ENCODE measurements at regions not wholly inside any gene's neighbourhood (a gene's known extent, or its start where the extent isn't known, plus 50 kb on each side); places are given as distances from the start of the nearest gene placed in this dataset.

DNA sequence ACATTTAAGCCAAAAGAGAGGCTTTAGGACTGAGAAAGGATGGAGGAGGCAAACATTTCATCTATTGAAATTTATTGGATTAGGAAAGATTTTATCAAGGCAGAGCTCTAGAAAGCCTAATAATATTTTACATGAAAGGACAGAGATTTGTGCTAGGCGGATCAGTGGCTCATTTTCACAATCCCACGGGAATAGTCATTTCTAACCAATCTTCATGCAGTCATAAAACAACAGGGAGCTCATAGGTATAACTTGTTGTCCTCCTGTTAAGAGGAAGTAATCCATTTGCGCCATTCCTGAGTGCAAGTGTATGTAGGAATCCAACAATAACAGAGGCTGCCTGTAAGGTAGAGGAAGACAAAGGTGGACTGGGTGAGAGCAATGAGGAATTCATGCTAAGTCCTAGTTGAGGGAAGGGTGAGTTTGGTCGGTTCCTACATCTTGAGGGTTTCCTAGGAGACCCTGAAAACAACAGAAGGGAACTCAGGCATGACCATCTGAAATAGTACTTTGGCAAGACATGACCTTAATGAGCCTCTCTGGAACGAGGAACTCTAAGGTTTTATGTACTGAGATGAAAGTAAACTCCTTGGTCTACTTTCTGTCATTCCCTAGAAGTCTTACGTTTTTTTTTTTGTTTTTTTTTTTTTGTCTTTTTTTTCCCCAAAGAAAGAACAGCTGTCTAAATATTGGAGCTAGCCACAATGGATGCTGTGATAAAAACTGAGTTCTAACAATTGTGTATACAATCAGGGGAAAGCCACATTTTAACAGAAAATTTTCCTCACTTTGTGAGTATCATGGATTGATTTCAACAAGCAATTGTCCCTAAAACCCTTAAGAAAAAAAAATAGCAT is 89.7 kb downstream of the GEMIN8 start:
- H3K9ac ChIP-seq (ENCODE audit: low read length): no peak overlapping the region
- ChIA-PET POLR2A (no interaction called here), CTCF (no interaction called here)
- H3K4me2 ChIP-seq (replicated peaks; ENCODE audit: low read depth, low read length, poor library complexity, severe bottlenecking): no peak overlapping the region
- H3K27ac ChIP-seq (ENCODE audit: low read length in 2 of 2): no peak overlapping the region
- WGBS (ENCODE audit: insufficient coverage): 100% methylated on average over 1 of the region's 6 CpGs
- H3K36me3 ChIP-seq (replicated peaks in 1 of 2; ENCODE audit: control extremely low read depth in 1 of 2, control insufficient read depth in 1 of 2, extremely low read depth in 1 of 2, insufficient read depth in 2 of 2, low read length in 1 of 2): no peaks in the 10 kb centered on the region
- no peaks in the 10 kb centered on the region for H3K9me3 ChIP-seq (ENCODE audit: control extremely low read depth in 1 of 3, control insufficient read depth in 2 of 3, insufficient read depth in 1 of 3, low read length in 2 of 3)
- ATAC-seq (ENCODE audit: low read depth) (no peak), DNase-seq (peak; percentile 1)
- peaks cover 12% of the 10 kb centered on the region for H3K4me1 Mint-ChIP-seq
- H3K79me2 ChIP-seq (ENCODE audit: control insufficient read depth, insufficient read depth, low read length): no peaks in the 10 kb centered on the region
- peaks cover 0 to 34% (median 9%) of the 10 kb centered on the region in 4 experiments for H3K27me3 ChIP-seq (replicated peaks in 1 of 4; ENCODE audit: control extremely low read depth in 1 of 4, control insufficient read depth in 3 of 4, insufficient read depth in 4 of 4, low read length in 3 of 4)
- no peak overlapping the region for H3K27ac Mint-ChIP-seq
- no peaks in the 10 kb centered on the region for H3K9me3 Mint-ChIP-seq (ENCODE audit: insufficient read depth)
- no peaks in the 10 kb centered on the region for H4K20me1 ChIP-seq (ENCODE audit: control insufficient read depth, insufficient read depth, low read length, poor library complexity, severe bottlenecking)
- peaks cover 17% of the 10 kb centered on the region for H3K27me3 Mint-ChIP-seq
- no peak overlapping the region for H2AFZ ChIP-seq (ENCODE audit: insufficient read depth, low read depth, low read length, poor library complexity, severe bottlenecking)
- intact Hi-C loops (cut with micrococcal nuclease): no loop called here
- no peak overlapping the region for H3K4me3 ChIP-seq (ENCODE audit: control extremely low read depth in 1 of 5, extremely low read depth in 1 of 5, insufficient read depth in 1 of 5, low read depth in 2 of 5, low read length in 4 of 5)
- H3K4me1 ChIP-seq (ENCODE audit: control insufficient read depth in 2 of 2, insufficient read depth in 2 of 2, low read length in 2 of 2): peaks cover 9 to 10% of the 10 kb centered on the region in 2 donors
- no peak for TF ChIP-seq EZH2 (IDR thresholded peaks at IDR 0.05; ENCODE audit: borderline replicate concordance, insufficient read depth, low read depth, low read length, poor library complexity, severe bottlenecking)
- TF ChIP-seq, protein P1, sequence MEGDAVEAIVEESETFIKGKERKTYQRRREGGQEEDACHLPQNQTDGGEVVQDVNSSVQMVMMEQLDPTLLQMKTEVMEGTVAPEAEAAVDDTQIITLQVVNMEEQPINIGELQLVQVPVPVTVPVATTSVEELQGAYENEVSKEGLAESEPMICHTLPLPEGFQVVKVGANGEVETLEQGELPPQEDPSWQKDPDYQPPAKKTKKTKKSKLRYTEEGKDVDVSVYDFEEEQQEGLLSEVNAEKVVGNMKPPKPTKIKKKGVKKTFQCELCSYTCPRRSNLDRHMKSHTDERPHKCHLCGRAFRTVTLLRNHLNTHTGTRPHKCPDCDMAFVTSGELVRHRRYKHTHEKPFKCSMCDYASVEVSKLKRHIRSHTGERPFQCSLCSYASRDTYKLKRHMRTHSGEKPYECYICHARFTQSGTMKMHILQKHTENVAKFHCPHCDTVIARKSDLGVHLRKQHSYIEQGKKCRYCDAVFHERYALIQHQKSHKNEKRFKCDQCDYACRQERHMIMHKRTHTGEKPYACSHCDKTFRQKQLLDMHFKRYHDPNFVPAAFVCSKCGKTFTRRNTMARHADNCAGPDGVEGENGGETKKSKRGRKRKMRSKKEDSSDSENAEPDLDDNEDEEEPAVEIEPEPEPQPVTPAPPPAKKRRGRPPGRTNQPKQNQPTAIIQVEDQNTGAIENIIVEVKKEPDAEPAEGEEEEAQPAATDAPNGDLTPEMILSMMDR (IDR thresholded peaks at IDR 0.05): no peak
- peak overlapping the region; percentile 68 for H3K4me3 Mint-ChIP-seq

DNA sequence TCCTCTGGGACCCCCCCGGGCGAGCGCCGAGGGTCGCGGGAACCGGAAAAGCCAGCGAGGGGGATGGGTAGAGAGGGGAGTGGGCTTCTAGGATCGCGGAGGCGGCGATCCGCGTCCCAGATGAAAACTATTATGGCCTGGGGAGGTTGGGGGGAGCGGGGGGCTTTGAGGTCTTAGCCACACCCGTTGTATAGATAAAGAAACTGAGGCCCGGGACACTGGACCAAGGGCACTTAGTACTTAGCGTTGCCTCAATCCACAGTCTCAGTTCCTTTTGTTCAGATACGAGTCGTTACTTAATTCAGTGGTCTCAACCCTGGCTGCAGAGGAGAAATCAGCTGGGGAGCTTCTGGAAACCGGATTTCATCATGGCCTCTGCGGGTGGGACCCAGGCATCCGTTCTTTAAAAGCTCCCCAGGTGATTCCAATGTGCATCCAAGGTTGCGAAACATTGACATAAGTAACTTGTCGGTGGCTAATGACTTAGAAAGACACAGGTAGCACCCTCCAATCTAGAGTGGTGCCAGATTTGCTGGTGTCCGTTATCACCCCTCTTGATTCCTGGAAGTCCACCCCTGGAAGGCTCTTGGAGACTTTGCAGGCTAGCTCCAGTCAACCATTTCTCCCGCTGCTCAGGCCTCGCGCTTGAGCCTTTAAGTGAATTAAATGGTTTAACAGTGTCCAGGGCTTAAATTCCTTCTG is 90.7 kb downstream of the GEMIN8 start:
- Histone ChIP-seq H4K20me1 (ENCODE audit: control insufficient read depth, insufficient read depth, low read length, poor library complexity, severe bottlenecking) (no peaks in the 10 kb centered on the region), H3K27ac (ENCODE audit: low read length in 2 of 2) (no peak overlapping the region), H3K4me3 (ENCODE audit: control extremely low read depth in 1 of 5, extremely low read depth in 1 of 5, insufficient read depth in 1 of 5, low read depth in 2 of 5, low read length in 4 of 5) (peak overlapping the region in 4 of 5 experiments; percentile 15 to 48 (median 38)), H3K27me3 (replicated peaks in 1 of 4; ENCODE audit: control extremely low read depth in 1 of 4, control insufficient read depth in 3 of 4, insufficient read depth in 4 of 4, low read length in 3 of 4) (peaks cover 0 to 27% (median 9%) of the 10 kb centered on the region in 4 experiments), H2AFZ (ENCODE audit: insufficient read depth, low read depth, low read length, poor library complexity, severe bottlenecking) (peak overlapping the region; percentile 61), H3K79me2 (ENCODE audit: control insufficient read depth, insufficient read depth, low read length) (no peaks in the 10 kb centered on the region), H3K4me2 (replicated peaks; ENCODE audit: low read depth, low read length, poor library complexity, severe bottlenecking) (peak overlapping the region; percentile 81), H3K36me3 (replicated peaks in 1 of 2; ENCODE audit: control extremely low read depth in 1 of 2, control insufficient read depth in 1 of 2, extremely low read depth in 1 of 2, insufficient read depth in 2 of 2, low read length in 1 of 2) (no peaks in the 10 kb centered on the region), H3K9me3 (ENCODE audit: control extremely low read depth in 1 of 3, control insufficient read depth in 2 of 3, insufficient read depth in 1 of 3, low read length in 2 of 3) (no peaks in the 10 kb centered on the region), H3K9ac (ENCODE audit: low read length) (peak overlapping the region; percentile 58), H3K4me1 (ENCODE audit: control insufficient read depth in 2 of 2, insufficient read depth in 2 of 2, low read length in 2 of 2) (peaks cover 9 to 10% of the 10 kb centered on the region in 2 donors)
- no peaks in the 10 kb centered on the region for H3K9me3 Mint-ChIP-seq (ENCODE audit: insufficient read depth)
- intact Hi-C loops (cut with micrococcal nuclease): no loop called here
- 14% methylated on average over 25 of the region's 29 CpGs for WGBS (ENCODE audit: insufficient coverage)
- ChIA-PET POLR2A (no interaction called here), CTCF (no interaction called here)
- peaks cover 17% of the 10 kb centered on the region for H3K27me3 Mint-ChIP-seq
- no peak overlapping the region for H3K27ac Mint-ChIP-seq
- peak overlapping the region; percentile 68 for H3K4me3 Mint-ChIP-seq
- DNase-seq (peak; percentile 2), ATAC-seq (ENCODE audit: low read depth) (no peak)
- no peak for TF ChIP-seq EZH2 (IDR thresholded peaks at IDR 0.05; ENCODE audit: borderline replicate concordance, insufficient read depth, low read depth, low read length, poor library complexity, severe bottlenecking)
- TF ChIP-seq, protein P1 (IDR thresholded peaks at IDR 0.05): no peak
- H3K4me1 Mint-ChIP-seq: peaks cover 12% of the 10 kb centered on the region

All from B cell (primary cell).